ENCODE measurements at regions not wholly inside any gene's neighbourhood (a gene's known extent, or its start where the extent isn't known, plus 50 kb on each side); places are given as distances from the start of the nearest gene placed in this dataset.

GRCh38 chr3:103380391-103380790 lies 945.6 kb downstream of the ZPLD1 start:
- ATAC-seq (ENCODE audit: low FRiP score) (no peak), DNase-seq (ENCODE audit: low spot score) (no peak)
- TF ChIP-seq, protein P1, sequence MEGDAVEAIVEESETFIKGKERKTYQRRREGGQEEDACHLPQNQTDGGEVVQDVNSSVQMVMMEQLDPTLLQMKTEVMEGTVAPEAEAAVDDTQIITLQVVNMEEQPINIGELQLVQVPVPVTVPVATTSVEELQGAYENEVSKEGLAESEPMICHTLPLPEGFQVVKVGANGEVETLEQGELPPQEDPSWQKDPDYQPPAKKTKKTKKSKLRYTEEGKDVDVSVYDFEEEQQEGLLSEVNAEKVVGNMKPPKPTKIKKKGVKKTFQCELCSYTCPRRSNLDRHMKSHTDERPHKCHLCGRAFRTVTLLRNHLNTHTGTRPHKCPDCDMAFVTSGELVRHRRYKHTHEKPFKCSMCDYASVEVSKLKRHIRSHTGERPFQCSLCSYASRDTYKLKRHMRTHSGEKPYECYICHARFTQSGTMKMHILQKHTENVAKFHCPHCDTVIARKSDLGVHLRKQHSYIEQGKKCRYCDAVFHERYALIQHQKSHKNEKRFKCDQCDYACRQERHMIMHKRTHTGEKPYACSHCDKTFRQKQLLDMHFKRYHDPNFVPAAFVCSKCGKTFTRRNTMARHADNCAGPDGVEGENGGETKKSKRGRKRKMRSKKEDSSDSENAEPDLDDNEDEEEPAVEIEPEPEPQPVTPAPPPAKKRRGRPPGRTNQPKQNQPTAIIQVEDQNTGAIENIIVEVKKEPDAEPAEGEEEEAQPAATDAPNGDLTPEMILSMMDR (IDR thresholded peaks at IDR 0.05): no peak

DNA sequence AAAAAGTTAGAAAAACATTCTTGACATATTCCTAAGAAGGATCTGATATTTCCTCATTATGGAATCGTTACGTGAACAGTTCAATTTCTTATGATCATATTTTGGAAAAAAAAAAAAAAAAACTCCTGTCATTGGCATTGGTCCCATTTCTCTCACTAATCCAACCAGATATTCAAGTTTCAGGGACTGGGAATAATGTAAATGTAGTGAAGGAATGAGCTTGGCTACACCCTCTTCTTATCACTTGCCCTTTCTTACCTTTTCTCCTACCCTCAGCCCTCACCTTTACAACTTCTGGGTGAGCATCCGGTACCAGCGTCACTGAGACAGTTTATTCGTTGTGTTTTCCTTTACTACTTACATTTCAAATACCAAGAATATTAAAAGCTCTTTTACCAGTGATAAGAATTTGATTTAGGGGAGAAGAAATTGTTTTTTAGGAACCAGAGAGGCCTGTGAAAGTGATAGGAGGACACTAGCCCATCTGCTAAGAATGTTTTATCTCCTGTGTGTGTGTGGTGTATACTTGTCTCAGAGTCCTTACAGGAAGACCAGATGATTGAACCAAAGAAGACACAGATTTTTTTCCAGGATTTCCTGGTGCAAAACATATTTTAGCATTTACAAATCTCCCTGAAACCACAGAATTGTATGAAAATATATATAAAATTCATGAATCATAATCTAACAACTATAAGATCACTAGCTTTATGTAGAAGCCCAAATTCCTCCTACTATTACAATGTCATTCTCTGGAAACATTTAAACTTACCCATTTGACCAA lies 946.7 kb downstream of the ZPLD1 start:
- ATAC-seq (ENCODE audit: low FRiP score) (no peak), DNase-seq (ENCODE audit: low spot score) (no peak)
- TF ChIP-seq, protein P1 (IDR thresholded peaks at IDR 0.05): no peak

DNA sequence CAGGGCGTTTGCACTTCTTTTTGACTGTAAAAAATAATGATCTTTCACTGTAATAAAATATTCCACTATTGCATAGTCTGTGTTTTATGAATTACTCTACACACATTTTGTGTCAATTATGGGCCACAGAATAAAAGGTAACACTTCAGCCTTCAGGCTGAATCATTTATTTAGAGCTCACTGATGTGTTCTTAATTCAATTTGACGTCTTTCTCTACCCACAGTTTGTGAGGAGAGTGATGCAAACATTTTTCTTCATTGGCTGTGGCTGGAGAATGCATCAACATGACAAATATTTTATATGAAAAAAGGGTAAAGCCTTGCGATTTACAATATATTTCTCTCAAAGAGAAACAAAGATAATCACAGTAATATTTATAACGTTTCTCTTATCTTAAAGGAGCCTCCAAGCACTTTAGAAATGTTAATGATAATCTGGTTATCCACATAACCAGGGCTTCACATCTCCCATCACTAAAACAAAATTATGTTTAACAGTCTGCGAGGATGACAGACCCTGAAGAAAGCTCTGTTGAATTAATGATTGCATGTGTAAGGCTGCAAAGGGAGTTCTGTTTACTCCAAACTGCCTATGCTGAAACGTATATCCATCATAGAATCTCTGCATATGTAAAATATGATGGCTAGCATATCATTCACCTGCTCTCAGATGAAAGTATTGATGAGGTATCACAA lies 951.3 kb downstream of the ZPLD1 start:
- DNase-seq (ENCODE audit: low spot score) (no peak), ATAC-seq (ENCODE audit: low FRiP score) (no peak)
- TF ChIP-seq, protein P1 (IDR thresholded peaks at IDR 0.05): no peak

DNA sequence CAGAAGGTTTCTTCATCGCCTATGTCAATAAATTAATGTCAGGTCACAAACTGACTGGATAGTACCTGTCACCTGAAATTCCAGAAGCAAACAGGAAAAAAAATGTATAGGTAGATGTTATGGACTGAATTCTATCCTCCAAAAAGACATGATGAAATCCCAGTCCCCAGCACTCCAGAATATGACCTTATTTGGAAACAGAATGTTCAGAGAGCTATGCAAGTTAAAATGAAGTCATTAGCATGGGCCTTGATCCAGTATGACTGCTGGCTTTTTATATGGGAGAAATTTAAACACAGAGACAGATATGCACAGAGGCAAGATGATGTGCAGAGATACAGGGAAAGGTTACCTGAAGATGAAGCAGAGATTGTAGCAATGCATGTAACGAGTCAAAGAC lies 953.4 kb downstream of the ZPLD1 start:
- DNase-seq (ENCODE audit: low spot score): no peak
- TF ChIP-seq, protein P1 (IDR thresholded peaks at IDR 0.05): no peak
- no peak for ATAC-seq (ENCODE audit: low FRiP score)

DNA sequence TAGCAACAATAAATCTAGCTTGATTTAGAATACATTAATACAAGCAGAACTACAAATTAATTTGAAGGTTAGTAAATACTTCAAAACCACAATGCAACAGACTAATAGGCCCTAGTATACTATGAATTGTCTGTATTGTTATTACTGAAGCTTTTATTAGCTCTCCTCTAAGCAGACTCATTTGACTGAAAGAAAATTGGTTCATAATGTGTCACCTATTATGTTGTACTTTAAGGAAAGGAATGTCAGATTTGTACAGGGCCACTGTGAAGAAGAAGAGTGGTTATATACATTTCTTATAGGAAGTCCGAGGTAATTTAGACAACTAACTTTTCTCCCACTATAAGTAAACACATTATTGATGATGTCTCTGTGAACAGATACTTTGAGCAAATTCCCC lies 954.5 kb downstream of the ZPLD1 start:
- ATAC-seq (ENCODE audit: low FRiP score) (no peak), DNase-seq (ENCODE audit: low spot score) (no peak)
- TF ChIP-seq, protein P1 (IDR thresholded peaks at IDR 0.05): no peak

- ATAC-seq (ENCODE audit: low FRiP score): no peak
- DNase-seq (ENCODE audit: low spot score): no peak
- TF ChIP-seq, protein P1 (IDR thresholded peaks at IDR 0.05): no peak
Observed at GRCh38 chr3:103393395-103394186, 958.8 kb downstream of the ZPLD1 start.
